ENCODE measurements at regions not wholly inside any gene's neighbourhood (a gene's known extent, or its start where the extent isn't known, plus 50 kb on each side); places are given as distances from the start of the nearest gene placed in this dataset.
A peak's percentile ranks its signal among the peaks of the same experiment; 100 is the strongest.
"Not testable (repeated sequence)": the region's sequence is repeated elsewhere in the genome, so short reads cannot be mapped to it uniquely, and the experiment has no call there.

DNA sequence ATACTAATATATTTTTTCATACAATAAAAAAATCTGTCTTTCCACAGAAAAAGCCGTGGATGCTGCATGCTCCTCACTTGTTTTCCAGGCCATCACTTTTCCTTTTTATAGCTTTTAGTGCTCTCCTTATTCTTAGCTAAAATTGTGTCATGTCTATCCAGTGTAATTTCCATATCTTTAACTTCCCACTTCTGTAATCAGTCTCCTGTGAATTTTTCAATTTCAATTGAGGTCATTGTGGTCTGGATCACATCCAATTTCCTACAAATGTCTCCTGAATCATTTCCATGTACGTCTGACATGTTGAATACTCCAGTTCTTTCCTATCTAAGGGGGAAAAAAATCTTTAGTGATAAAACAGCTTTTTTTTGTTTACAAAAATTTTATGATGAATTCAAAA lies 838.2 kb upstream of the B3GALT2 start:
- peak; percentile 83 for DNase-seq (ENCODE audit: low read depth)

DNA sequence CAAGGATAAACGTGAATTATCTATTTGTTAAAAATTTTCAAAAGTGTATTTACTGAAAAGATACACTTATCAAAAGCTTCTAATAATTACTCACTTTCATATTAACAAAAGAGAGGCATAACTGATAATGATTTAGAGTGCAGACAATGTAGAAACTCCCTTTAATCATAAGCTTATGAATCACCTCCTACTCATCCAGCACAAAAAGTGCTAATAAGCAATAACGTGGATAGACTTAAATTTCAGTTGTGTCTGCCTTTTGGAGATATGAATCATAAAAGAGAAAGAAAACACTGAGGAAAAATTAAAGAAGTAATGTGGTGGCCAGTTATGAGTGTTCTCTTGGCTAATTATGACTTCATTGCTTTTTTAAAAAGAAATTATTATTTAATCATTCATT lies 827.6 kb upstream of the B3GALT2 start:
- peak; percentile 53 for DNase-seq (ENCODE audit: low read depth)

- DNase-seq (ENCODE audit: low read depth): peak; percentile 21
Observed at GRCh38 chr1:194013561-194013960, 827.1 kb upstream of the B3GALT2 start.

DNA sequence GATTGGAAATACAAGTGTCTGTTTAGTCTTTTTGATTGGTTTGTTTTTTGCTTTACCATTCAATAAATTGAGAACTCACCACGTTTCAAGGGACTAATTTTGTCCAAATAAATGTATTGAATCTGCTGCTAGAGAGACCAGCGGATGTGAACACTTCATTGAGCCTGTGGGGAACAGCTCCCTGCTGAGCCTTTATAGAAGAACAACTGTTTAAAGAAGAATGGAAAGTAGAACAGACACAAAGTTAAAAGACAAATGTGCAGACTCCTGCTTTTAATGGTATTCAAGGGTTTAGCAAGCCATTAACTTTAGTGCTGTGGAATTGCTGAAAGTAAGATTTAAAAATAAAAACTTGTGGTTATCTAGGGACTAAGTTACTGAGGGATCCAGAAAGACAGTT lies 817.7 kb upstream of the B3GALT2 start:
- DNase-seq (ENCODE audit: low read depth): no peak

DNA sequence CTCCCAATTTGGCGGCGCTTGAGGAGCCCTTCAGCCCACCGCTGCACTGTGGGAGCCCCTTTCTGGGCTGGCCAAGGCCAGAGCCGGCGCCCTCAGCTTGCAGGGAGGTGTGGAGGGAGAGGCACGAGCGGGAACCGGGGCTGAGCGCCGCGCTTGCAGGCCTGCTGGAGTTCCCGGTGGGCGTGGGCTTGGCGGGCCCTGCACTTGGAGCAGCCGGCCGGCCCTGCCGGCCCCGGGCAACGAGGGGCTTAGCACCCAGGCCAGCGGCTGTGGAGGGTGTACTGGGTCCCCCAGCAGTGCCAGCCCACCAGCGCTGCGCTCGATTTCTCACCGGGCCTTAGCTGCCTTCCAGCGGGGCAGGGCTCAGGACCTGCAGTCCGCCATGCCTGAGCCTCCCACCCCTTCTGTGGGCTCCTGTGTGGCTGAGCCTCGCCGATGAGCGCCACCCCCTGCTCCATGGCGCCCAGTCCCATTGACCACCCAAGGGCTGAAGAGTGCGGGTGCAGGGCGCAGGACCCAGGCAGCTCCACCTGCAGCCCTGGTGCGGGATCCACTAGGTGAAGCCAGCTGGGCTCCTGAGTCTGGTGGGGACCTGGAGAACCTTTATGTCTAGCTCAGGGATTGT lies 815.4 kb upstream of the B3GALT2 start:
- DNase-seq (ENCODE audit: low read depth): not testable (repeated sequence)

DNA sequence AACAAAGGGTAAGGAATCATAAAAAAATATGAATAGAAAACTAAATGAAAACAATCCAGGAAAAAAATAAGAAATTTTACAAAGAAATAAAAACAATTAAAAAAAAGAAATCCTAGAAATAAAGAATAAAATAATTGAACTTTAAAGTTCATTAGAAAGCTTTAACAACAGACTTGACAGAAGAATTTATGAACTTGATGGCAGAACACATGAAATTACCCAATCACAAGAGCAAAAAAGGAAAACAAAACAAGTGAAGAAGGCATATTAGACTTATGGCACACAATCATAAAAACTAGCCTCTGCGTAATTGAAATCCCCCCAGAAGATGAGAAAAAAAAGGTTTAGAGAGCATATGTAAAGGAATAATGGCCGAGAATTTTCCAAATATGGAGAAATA lies 802.5 kb upstream of the B3GALT2 start:
- DNase-seq (ENCODE audit: low read depth): no peak

DNA sequence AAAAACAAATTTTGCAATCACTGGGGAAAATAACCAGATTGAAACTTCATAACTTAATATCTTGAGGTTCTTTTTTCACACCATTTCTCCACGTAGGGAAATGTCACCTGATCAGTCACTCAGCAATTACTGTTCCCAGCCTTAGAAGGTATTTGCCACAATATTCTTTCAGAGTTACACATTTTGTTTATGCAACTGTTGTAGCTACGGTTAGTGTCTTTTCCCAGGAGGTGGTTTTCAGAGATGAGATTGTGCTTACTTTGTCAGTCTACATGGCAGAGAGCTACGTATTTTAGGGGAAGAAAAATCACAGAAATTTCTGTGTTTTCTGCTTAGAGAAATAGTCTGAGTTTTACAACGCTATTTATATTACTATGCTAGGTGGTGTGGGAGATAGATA lies 792.8 kb upstream of the B3GALT2 start:
- no peak for DNase-seq (ENCODE audit: low read depth)

DNA sequence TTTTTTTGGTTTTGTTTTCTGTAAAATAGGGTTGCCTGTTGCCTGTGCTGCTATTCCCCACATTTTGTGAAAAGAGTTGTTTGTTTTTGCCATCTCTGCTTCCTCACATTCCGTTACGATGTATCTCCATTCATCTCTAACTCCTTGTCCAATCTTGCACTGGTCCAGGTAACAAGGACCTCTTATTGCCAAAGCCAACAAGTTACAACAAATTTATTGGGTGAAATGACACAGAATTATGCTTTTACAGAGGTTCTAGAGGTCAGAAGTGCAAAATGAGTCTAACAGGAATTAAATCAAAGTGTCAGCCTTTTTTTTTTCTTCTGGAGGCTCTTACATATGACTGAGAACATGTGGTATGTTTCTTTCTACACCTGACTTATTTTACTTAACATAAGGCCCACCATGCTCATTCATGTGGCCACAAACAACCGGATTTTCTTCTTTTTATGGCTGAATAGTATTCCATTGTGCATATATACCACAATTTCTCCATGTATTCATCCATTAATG lies 787.9 kb upstream of the B3GALT2 start:
- DNase-seq (ENCODE audit: low read depth): no peak

- DNase-seq (ENCODE audit: low read depth): no peak
Observed at GRCh38 chr1:193973428-193973827, 787.0 kb upstream of the B3GALT2 start.

- DNase-seq (ENCODE audit: low read depth): peak; percentile 62
Observed at GRCh38 chr1:193971595-193971994, 785.2 kb upstream of the B3GALT2 start.

DNA sequence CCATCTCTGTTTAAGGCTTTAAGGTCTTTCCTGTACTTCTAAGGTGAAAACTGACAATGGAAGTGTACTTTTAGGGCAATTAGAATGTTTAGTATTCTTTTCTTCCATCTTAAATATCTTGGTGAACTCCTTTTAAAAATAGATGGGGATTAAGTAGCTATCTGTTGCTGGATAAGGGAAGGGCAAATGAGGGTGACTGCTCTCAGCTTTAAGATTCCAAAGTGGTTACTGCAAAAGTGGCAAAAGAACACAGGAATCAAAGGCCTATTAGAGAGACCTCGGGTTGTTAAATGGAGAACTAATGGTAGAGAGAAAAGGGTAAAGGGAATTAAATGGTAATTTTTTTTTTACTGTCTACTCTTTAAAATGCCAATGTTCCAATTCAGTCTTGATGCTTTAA lies 774.1 kb upstream of the B3GALT2 start:
- DNase-seq (ENCODE audit: low read depth): no peak

DNA sequence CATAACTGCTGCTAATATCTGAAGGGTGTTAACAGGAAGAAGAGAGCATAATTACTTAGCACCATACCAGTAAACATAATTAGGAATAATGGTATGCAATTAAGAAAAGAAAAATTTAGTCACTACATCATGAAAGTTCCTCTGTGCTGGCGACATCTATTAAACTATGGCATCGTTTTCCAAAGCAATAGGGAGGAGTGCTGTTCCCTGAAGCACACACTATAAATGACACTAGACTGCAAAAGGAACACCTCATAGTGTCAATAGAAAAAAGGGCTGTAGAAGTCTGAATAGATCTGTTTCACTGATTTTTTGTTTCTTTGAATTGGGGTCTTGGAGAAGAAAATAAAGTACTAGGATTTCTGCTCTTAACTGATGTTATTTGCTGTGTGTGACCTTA lies 773.6 kb upstream of the B3GALT2 start:
- DNase-seq (ENCODE audit: low read depth): no peak

DNA sequence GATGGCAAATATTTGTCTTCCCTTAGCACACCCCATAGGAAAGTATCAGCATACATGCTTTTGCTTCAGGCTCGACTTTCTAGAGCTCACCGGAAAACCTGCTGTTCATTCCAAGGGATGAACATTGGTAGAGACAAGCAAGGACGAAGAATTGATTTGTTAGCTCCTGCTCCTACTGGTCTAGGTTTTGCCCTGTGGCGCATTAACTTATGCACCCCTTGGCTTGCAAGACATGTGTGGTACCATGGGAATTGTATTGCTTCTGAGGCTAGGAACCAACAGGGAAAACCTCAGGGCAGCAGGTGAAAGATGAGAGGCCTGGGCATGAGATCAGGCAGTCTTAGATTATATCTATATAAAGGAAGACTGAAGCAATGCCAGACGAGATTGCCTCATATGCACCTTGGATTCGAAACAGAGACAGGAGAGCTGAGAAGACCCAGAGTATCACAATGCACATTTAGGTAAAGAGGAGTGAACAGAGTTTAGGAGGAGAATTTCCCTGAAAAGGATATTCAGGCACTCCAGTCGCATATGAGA lies 771.2 kb upstream of the B3GALT2 start:
- no peak for DNase-seq (ENCODE audit: low read depth)

GRCh38 chr1:193952778-193953374 lies 766.5 kb upstream of the B3GALT2 start:
- no peak for DNase-seq (ENCODE audit: low read depth)

- DNase-seq (ENCODE audit: low read depth): peak; percentile 19
Observed at GRCh38 chr1:193951984-193952383, 765.6 kb upstream of the B3GALT2 start.

DNA sequence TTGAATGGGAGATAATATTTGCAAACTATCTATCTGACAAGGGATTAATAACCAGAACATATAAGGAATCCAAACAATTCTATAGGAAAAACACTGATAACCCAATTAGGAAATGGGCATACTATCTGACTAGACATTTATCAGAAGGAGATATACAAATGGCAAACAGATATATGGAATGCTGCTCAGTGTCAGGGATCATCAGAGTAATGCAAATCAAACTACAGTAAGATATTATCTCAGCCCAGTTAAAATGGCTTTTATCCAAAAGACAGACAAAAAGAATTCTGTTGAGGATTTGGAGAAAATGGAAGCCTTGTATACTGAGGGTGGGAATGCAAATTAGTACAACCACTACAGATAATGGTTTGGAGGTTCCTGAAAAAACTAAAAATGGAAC lies 758.0 kb upstream of the B3GALT2 start:
- no peak for DNase-seq (ENCODE audit: low read depth)

- no peak for DNase-seq (ENCODE audit: low read depth)
Observed at GRCh38 chr1:193940176-193940575, 753.8 kb upstream of the B3GALT2 start.

GRCh38 chr1:193939585-193939984 lies 753.2 kb upstream of the B3GALT2 start:
- no peak for DNase-seq (ENCODE audit: low read depth)

DNA sequence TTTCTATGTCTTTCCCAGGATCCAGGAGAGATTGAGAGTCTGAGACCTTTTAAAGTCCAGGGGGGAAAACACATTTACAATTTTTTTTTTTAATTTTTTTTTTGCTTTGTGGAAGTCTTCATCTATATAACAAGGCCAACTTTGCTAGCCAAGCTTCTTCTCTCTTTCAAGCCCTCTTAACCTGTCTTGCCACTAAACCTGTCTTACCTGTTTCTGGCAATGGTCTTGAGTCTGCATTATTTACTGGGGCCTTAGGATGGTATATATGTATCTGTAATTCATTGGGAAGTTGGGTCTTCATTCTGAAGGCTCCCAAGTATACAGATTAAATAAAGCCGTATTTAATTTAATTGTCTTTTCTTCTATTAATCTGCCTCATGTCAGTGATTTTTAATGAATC lies 750.9 kb upstream of the B3GALT2 start:
- DNase-seq (ENCODE audit: low read depth): no peak

GRCh38 chr1:193932979-193933378 lies 746.6 kb upstream of the B3GALT2 start:
- DNase-seq (ENCODE audit: low read depth): no peak

DNA sequence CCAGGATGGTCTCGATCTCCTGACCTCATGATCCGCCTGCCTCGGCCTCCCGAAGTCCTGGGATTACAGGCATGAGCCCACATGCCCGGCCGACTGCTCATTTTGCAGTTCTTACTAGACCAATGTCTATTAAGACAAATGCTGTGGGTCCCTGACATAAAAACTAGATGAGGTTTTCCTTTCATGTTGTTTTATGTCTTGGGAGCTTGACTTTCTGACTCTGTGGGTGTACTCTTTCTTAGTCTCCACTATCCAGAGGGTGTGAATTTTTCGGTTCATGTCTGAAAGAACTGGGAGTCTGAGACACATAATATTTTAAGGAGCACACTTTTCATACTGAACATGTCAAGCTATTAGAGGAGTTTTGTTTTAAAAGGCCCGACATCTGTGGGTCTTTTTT lies 744.9 kb upstream of the B3GALT2 start:
- DNase-seq (ENCODE audit: low read depth): no peak

GRCh38 chr1:193929374-193930033 lies 743.1 kb upstream of the B3GALT2 start:
- DNase-seq (ENCODE audit: low read depth): no peak

DNA sequence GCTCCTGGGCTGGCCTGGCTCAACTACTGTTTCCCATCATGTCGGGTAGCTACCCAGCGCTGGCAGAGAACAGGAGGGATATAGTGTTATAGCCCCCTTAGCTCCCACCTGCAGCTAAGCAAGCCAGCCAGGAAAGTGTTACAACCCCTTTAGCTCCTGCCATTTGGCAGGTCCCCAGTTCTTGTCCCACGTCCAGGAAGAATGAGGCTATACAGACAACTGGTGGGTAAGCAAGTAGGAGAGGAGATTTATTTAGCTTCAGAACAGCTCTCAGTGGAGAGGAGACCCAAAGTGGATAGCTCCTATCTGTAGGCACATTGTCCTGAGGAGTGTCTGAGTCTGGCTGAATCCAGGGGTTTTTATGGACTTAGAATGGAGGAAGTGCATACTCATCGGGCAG lies 741.1 kb upstream of the B3GALT2 start:
- DNase-seq (ENCODE audit: low read depth): no peak
